IMR-90 (cell line): ENCODE measurements at regions not wholly inside any gene's neighbourhood (a gene's known extent, or its start where the extent isn't known, plus 50 kb on each side); places are given as distances from the start of the nearest gene placed in this dataset.

Experiments used
- ATAC-seq: fragments of 200-7000 bp; cut with Tn5 transposase; 2 replicates; pipeline ENCODE4 v1.9.1; 2020; ENCODE audit warnings: low read depth, mild to moderate bottlenecking, moderate library complexity
- BruUV-seq: library from RNA; stranded (reverse); fragments of 400-500 nt; replicated peaks from 2 replicates; lab custom pipeline; 2021; lab: Mats Ljungman, UMichigan
- CTCF ChIA-PET: fragments of 300-600 bp; formaldehyde crosslinking; extraction: SDS; loops from one replicate; lab custom pipeline; 2021; ENCODE audit warnings: antibody characterized with exemption; lab: Yijun Ruan, JAX
- POLR2A ChIA-PET: fragments of 300-600 bp; sonication (Branson Sonifier 250); formaldehyde crosslinking; loops from one replicate; lab custom pipeline; 2022; ENCODE audit warnings: antibody characterized with exemption; ENCODE audit not compliant: unreplicated experiment; lab: Charles Lee
- DNase-seq: peaks from one replicate; pipeline ENCODE4 v3.0.0; 2013
- H2AFZ ChIP-seq: replicated peaks from 2 replicates; pipeline ENCODE3; 2013; ENCODE audit warnings: low read length, mild to moderate bottlenecking; ENCODE audit not compliant: poor library complexity
- H2AK5ac ChIP-seq: 2 replicates; pipeline ENCODE4 v1.6.1; 2013; ENCODE audit warnings: low read depth, low read length, inconsistent platforms
- H2AK9ac ChIP-seq: replicated peaks from 2 replicates; pipeline ENCODE3; 2013; ENCODE audit warnings: mild to moderate bottlenecking, low read depth, low read length, moderate library complexity; ENCODE audit not compliant: poor library complexity
- H2BK120ac ChIP-seq: 2 replicates; pipeline ENCODE4 v1.6.1; 2013; ENCODE audit warnings: low read depth, low read length, inconsistent platforms
- H2BK15ac ChIP-seq: 3 replicates; pipeline ENCODE4 v1.6.1; 2013; ENCODE audit warnings: low read depth, low read length, inconsistent platforms
- H2BK20ac ChIP-seq: 2 replicates; pipeline ENCODE4 v1.6.1; 2013; ENCODE audit warnings: low read depth, mild to moderate bottlenecking, inconsistent platforms, low read length, moderate library complexity
- H2BK5ac ChIP-seq: 2 replicates; pipeline ENCODE4 v1.6.1; 2013; ENCODE audit warnings: mild to moderate bottlenecking, low read depth, low read length, inconsistent platforms; ENCODE audit not compliant: poor library complexity, severe bottlenecking
- H3K14ac ChIP-seq: replicated peaks from 2 replicates; pipeline ENCODE4 v1.6.1; 2013; ENCODE audit warnings: low read depth, low read length, inconsistent platforms
- H3K18ac ChIP-seq: 2 replicates; pipeline ENCODE4 v1.6.1; 2013; ENCODE audit warnings: low read depth, low read length, control low read depth
- H3K23ac ChIP-seq: 2 replicates; pipeline ENCODE4 v1.6.1; 2013; ENCODE audit warnings: low read depth, low read length, inconsistent platforms
- H3K27ac ChIP-seq: 2 replicates; pipeline ENCODE4 v1.5.1; 2013; ENCODE audit warnings: mild to moderate bottlenecking, control low read depth, low read length; ENCODE audit not compliant: insufficient read depth
- H3K27me3 ChIP-seq: 2 replicates; pipeline ENCODE4 v1.6.1; 2013; ENCODE audit warnings: low read length; ENCODE audit not compliant: control insufficient read depth, insufficient read depth
- H3K36me3 ChIP-seq: 2 replicates; pipeline ENCODE4 v1.6.1; 2013; ENCODE audit warnings: low read length, mixed read lengths; ENCODE audit not compliant: control insufficient read depth, insufficient read depth
- H3K4ac ChIP-seq: 2 replicates; pipeline ENCODE4 v1.6.1; 2013; ENCODE audit warnings: low read depth, low read length, inconsistent platforms
- H3K4me1 ChIP-seq: 2 replicates; pipeline ENCODE4 v1.6.1; 2013; ENCODE audit warnings: low read length, mixed read lengths; ENCODE audit not compliant: control insufficient read depth, insufficient read depth
- H3K4me2 ChIP-seq: 2 replicates; pipeline ENCODE4 v1.6.1; 2013; ENCODE audit warnings: low read depth, mild to moderate bottlenecking, control low read depth, low read length, moderate library complexity
- H3K4me3 ChIP-seq: 2 replicates; pipeline ENCODE4 v1.5.1; 2013; ENCODE audit warnings: low read depth, mild to moderate bottlenecking, control low read depth, low read length, moderate library complexity; ENCODE audit not compliant: insufficient read depth
- H3K56ac ChIP-seq: 2 replicates; pipeline ENCODE4 v1.6.1; 2013; ENCODE audit warnings: low read length, inconsistent platforms; ENCODE audit not compliant: insufficient read depth; ENCODE audit errors: extremely low read depth
- H3K79me1 ChIP-seq, 2 experiments: 2 replicates each; pipeline ENCODE4 v1.6.1; 2013; ENCODE audit warnings: low read length in 2 of 2, inconsistent platforms in 1 of 2, low read depth in 1 of 2
- H3K9ac ChIP-seq: 2 replicates; pipeline ENCODE4 v1.6.1; 2013; ENCODE audit warnings: low read depth, low read length, control low read depth
- H3K9me1 ChIP-seq: 2 replicates; pipeline ENCODE4 v1.6.1; 2013; ENCODE audit warnings: low read length, inconsistent platforms; ENCODE audit not compliant: insufficient read depth
- H3K9me3 ChIP-seq: 2 replicates; pipeline ENCODE4 v1.6.1; 2013; ENCODE audit warnings: low read length; ENCODE audit not compliant: control insufficient read depth, insufficient read depth
- H4K20me1 ChIP-seq: 2 replicates; pipeline ENCODE4 v1.6.1; 2013; ENCODE audit warnings: low read length, inconsistent platforms; ENCODE audit not compliant: insufficient read depth
- H4K5ac ChIP-seq: 2 replicates; pipeline ENCODE4 v1.6.1; 2013; ENCODE audit warnings: mild to moderate bottlenecking, low read depth, low read length, control low read depth
- H4K8ac ChIP-seq, 2 experiments: 2 replicates each; pipeline ENCODE4 v1.6.1; 2013; ENCODE audit warnings: low read depth in 2 of 2, low read length in 2 of 2, control low read depth in 1 of 2, inconsistent platforms in 1 of 2
- H4K91ac ChIP-seq: 2 replicates; pipeline ENCODE4 v1.6.1; 2013; ENCODE audit warnings: low read depth, low read length, inconsistent platforms; ENCODE audit not compliant: insufficient read depth
- BHLHE40 ChIP-seq: fragments of 150-350 bp; IDR thresholded peaks from 2 replicates; pipeline ENCODE4 v1.6.1; 2016; ENCODE audit warnings: mild to moderate bottlenecking, low read depth, low read length
- CEBPB ChIP-seq: IDR thresholded peaks from 2 replicates; pipeline ENCODE4 v1.6.1; 2012; ENCODE audit warnings: low read depth, low read length, improper control_type of control experiment
- CHD1 ChIP-seq: IDR thresholded peaks from 2 replicates; pipeline ENCODE4 v1.6.1; 2012; ENCODE audit warnings: low read depth, low read length, improper control_type of control experiment
- CTCF ChIP-seq: conservative IDR thresholded peaks from 2 replicates; pipeline ENCODE4 v1.5.1; 2012; ENCODE audit warnings: mild to moderate bottlenecking, low read depth, low read length, improper control_type of control experiment
- FOS ChIP-seq: fragments of 150-350 bp; IDR thresholded peaks from 2 replicates; pipeline ENCODE4 v1.6.1; 2016; ENCODE audit warnings: low read depth, low read length
- MAFK ChIP-seq: IDR thresholded peaks from 2 replicates; pipeline ENCODE4 v1.6.1; 2012; ENCODE audit warnings: low read depth, low read length, improper control_type of control experiment
- MAZ ChIP-seq: IDR thresholded peaks from 2 replicates; pipeline ENCODE4 v1.6.1; 2012; ENCODE audit warnings: low read depth, mild to moderate bottlenecking, low read length, improper control_type of control experiment, moderate library complexity, borderline replicate concordance
- MXI1 ChIP-seq: IDR thresholded peaks from 2 replicates; pipeline ENCODE4 v1.6.1; 2012; ENCODE audit warnings: low read depth, mild to moderate bottlenecking, low read length, moderate library complexity, borderline replicate concordance
- NFE2L2 ChIP-seq: fragments of 150-350 bp; IDR thresholded peaks from 2 replicates; pipeline ENCODE4 v1.6.1; 2016; ENCODE audit warnings: low read depth, mild to moderate bottlenecking, low read length
- POLR2A ChIP-seq: IDR thresholded peaks from 2 replicates; pipeline ENCODE4 v1.6.1; 2012; ENCODE audit warnings: mild to moderate bottlenecking, low read depth, low read length
- RAD21 ChIP-seq: IDR thresholded peaks from 2 replicates; pipeline ENCODE4 v1.6.1; 2012; ENCODE audit warnings: low read length, improper control_type of control experiment
- RCOR1 ChIP-seq: IDR thresholded peaks from 2 replicates; pipeline ENCODE4 v1.6.1; 2012; ENCODE audit warnings: mild to moderate bottlenecking, low read length, improper control_type of control experiment; ENCODE audit not compliant: insufficient replicate concordance
- RFX5 ChIP-seq: IDR thresholded peaks from 2 replicates; pipeline ENCODE4 v1.8.0; 2012; ENCODE audit warnings: low read depth, mild to moderate bottlenecking, low read length, moderate library complexity
- SMC3 ChIP-seq: fragments of 150-350 bp; IDR thresholded peaks from 2 replicates; pipeline ENCODE4 v1.6.1; 2016; ENCODE audit warnings: low read depth, mild to moderate bottlenecking, antibody characterized with exemption, low read length, moderate library complexity
- WGBS, 2 experiments: methylation state at CpG; one replicate each; pipeline versions ENCODE4 v1.1.5 to v1.1.7; 2013; ENCODE audit warnings: missing lambda C conversion rate in 2 of 2; ENCODE audit not compliant: insufficient read length in 1 of 2; ENCODE audit errors: extremely low coverage in 2 of 2; 5-methylcytosine and 5-hydroxymethylcytosine counted together
- dilution Hi-C: fragments of 300-500 bp; cut with HindIII; formaldehyde crosslinking; loops from one replicate; pipeline ENCODE4 v1.14.3; 2018; ENCODE audit warnings: low sequenced_read_pairs; ENCODE audit not compliant: unreplicated experiment
- in situ Hi-C: fragments of 300-500 bp; cut with MboI; formaldehyde crosslinking; loops from 3 replicates; pipeline ENCODE4 v1.14.3; 2019; ENCODE audit warnings: low sequenced_read_pairs, inconsistent platforms, mixed read lengths
- intact Hi-C: fragments of 100-400 bp; cut with micrococcal nuclease; formaldehyde crosslinking; loops from 2 replicates; pipeline ENCODE4 v1.10.0; 2022
- TF ChIP-seq, protein P1 (sequence below): fragments of 150-350 bp; IDR thresholded peaks from 2 replicates; pipeline ENCODE4 v1.6.1; 2016; ENCODE audit warnings: low read depth, mild to moderate bottlenecking, low read length, moderate library complexity, borderline replicate concordance

DNA sequence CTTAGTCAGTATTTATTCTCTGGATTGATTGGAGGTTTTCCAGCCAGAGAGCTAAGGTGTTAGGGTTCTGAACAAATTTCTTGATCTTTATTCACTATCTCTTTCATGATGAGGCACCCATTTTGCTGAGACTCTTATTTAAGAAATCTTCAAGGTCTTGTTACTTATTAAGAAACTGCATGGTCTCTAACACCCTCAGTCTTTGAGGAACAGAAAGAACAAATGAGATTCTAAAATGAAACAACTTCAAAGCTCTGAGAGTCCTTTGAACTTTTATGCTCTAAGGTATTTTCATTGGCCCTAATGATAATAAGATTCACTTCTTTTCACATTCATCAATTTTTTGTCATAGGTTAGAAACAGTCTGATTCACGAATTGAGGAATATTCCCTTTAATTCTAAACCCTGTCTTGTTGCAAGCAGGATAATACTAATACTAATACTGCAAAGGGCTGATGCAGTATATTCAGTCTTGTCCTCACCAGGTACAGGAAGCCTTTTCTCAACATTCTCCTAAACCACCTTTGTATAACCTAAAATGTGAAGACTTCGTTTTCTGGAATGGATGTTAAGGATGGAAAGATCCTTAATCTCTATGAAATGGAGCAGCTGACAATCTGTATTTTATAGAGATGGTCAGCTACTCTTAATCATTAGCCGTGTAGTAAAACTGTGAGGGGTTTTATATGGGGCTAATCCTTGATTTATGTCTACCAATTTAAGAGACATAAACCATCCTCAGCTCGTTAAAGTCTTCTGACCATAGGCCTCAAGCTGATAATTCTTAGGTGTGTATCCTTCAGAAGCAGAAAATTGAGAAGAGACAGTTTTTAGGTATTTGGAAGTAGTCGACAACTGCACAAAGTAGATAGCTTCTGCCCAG is 198.3 kb downstream of the OTOL1 start:
- ChIA-PET POLR2A (no interaction called here), CTCF (interaction anchor here (0.6 kb wide), 1 partner anchor 218 kb away, joined by 3 read pairs; no protein-coding TSS in a partner anchor)
- Histone ChIP-seq H3K56ac (no peak overlapping the region), H3K79me1 (no peaks in the 10 kb centered on the region), H4K20me1 (no peaks in the 10 kb centered on the region), H3K4me2 (no peak overlapping the region), H2BK120ac (no peak overlapping the region), H4K5ac (no peak overlapping the region), H3K4me3 (no peak overlapping the region), H2BK5ac (no peak overlapping the region), H3K4me1 (no peaks in the 10 kb centered on the region), H2BK20ac (no peak overlapping the region), H4K91ac (no peak overlapping the region), H2AFZ (no peak overlapping the region), H3K9me3 (0 out of 2 replicates have a peak, but pooled peaks cover 3% of the 10 kb centered on the region), H2BK15ac (no peak overlapping the region), H3K23ac (no peak overlapping the region), H3K36me3 (no peaks in the 10 kb centered on the region), H3K9me1 (no peaks in the 10 kb centered on the region), H3K27me3 (no peaks in the 10 kb centered on the region), H2AK5ac (no peak overlapping the region), H2AK9ac (no peak overlapping the region), H3K27ac (no peak overlapping the region), H4K8ac (no peak overlapping the region), H3K9ac (no peak overlapping the region), H3K18ac (no peak overlapping the region), H3K4ac (no peak overlapping the region), H3K14ac (no peak overlapping the region)
- intact Hi-C loops (no loop called here), dilution Hi-C loops (no loop called here), in situ Hi-C loops (no loop called here)
- DNase-seq (no peak), ATAC-seq (no peak)
- BruUV-seq: no TSS peak
- no CpG with 5 or more reads among the region's 5 CpGs for WGBS, 2 experiments
- TF ChIP-seq POLR2A (no peak), FOS (no peak), BHLHE40 (no peak), SMC3 (no peak), CTCF (no peak), RAD21 (no peak), MAFK (no peak), RFX5 (no peak), NFE2L2 (no peak), CHD1 (no peak), CEBPB (no peak), MAZ (no peak), MXI1 (no peak), RCOR1 (no peak)
- TF ChIP-seq, protein P1, sequence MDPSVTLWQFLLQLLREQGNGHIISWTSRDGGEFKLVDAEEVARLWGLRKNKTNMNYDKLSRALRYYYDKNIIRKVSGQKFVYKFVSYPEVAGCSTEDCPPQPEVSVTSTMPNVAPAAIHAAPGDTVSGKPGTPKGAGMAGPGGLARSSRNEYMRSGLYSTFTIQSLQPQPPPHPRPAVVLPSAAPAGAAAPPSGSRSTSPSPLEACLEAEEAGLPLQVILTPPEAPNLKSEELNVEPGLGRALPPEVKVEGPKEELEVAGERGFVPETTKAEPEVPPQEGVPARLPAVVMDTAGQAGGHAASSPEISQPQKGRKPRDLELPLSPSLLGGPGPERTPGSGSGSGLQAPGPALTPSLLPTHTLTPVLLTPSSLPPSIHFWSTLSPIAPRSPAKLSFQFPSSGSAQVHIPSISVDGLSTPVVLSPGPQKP: no peak
